Transverse colon (tissue), 3 donors: ENCODE measurements at regions not wholly inside any gene's neighbourhood (a gene's known extent, or its start where the extent isn't known, plus 50 kb on each side); places are given as distances from the start of the nearest gene placed in this dataset.

Source experiments
- CTCF ChIP-seq, 5 experiments: fragments of 200-600 bp in 3 of 5; fragments of 450-650 bp in 2 of 5; sonication (generic) in 3 of 5; IDR thresholded peaks; 1 replicate in 2 of 5; 2 replicates in 3 of 5; pipeline ENCODE4 v1.5.1; 2016 to 2017; ENCODE audit warnings: antibody characterized with exemption in 5 of 5, inconsistent platforms in 3 of 5, mild to moderate bottlenecking in 2 of 5, moderate library complexity in 1 of 5
- EP300 ChIP-seq: sonication (generic); formaldehyde crosslinking; IDR thresholded peaks from one replicate; pipeline ENCODE4 v1.6.1; 2017; ENCODE audit warnings: antibody characterized with exemption, low read depth
- POLR2A ChIP-seq: fragments of 450-650 bp; IDR thresholded peaks from one replicate; pipeline ENCODE4 v1.6.1; 2016; ENCODE audit warnings: antibody characterized with exemption, mild to moderate bottlenecking, moderate library complexity

- no peak for TF ChIP-seq CTCF (IDR thresholded peaks at IDR 0.05)
- no peak for TF ChIP-seq POLR2A
- TF ChIP-seq EP300: no peak
These were observed 395.4 kb downstream of the CSNK1G3 start for GRCh38 chr5:123907349-123907748.
